HG03432 (cell line): ENCODE measurements at regions not wholly inside any gene's neighbourhood (a gene's known extent, or its start where the extent isn't known, plus 50 kb on each side); places are given as distances from the start of the nearest gene placed in this dataset.

Experiments
- ATAC-seq: cut with Tn5 transposase; IDR thresholded peaks from one replicate; pipeline ENCODE4 v1.9.1; 2021; ENCODE audit warnings: mild to moderate bottlenecking, moderate library complexity; ENCODE audit not compliant: unreplicated experiment

DNA sequence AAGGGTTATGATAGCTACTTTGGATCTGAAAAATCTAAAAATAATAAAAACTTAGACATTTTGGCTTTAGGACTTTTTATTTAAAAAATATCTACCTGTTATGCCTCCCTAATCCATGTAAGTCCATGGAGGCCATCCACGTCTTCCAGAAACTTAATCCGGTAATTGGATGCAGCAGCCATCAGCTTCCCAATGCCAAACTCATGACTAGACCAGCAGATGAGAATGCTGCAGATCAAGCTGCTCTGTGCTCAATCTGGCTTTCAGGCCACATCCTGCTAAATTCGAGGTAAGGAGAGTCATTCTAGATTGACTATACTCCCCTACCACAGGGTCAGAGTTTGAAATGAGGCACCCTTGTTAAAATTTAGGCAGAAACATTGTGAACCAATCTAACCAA, 168.5 kb upstream of the TCERG1L start:
- ATAC-seq, result no peak

DNA sequence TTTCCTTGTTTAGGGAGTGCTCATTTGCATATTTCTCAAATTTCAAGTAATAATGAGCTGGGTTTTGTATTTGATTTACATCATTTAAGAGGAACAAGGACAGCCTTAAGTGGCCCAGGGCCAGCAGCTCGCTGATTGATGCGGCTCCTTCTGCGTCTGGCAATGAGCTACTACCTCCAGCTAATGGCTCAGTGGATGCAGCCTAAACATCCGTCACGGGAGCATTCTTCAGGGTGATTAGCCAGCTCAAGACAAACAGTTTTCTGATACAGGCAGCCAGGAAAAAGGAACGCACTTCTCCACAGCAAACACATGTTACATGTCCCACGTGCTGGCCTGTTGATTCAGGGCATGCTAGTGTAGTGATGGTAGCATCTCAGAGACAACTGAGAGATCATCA, 169.3 kb upstream of the TCERG1L start:
- no peak for ATAC-seq

DNA sequence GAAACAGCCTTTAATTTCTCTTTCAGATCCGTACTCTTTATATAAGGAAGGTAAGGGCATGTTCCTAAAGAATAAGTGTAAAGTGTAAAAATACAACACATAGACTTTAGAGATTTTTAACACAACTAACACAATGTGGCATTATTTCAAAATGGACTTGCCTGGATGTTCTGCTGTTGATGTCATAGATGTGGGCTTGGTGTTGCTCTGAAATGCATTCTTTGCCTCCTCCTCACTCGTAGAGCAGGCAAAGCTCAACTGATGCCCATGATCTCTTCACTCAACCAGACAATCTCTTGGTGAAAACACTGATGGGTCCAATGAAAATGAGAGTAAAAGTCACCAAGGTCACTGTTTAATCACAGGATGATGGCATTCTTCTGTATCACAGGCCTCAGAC, 174.2 kb upstream of the TCERG1L start:
- no peak for ATAC-seq

DNA sequence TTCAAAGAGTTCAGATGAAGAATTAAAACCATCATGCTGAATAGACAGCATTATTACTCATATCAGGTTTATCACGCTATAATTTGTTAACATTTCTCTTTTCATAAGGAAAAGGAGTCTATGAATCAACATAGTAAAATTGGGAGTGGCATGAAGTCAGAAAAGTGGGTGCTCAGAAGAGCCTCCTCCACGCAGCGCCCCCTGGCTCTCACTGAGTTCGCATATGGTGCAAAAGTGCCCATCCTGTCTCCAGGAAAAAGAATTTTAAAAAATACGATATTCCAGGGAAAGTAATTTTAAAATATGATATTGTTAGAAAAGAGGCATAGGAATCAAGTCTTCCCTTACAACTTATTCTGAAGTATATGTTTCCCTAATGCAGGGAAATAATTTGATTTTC, 176.3 kb upstream of the TCERG1L start:
- ATAC-seq, result no peak

DNA sequence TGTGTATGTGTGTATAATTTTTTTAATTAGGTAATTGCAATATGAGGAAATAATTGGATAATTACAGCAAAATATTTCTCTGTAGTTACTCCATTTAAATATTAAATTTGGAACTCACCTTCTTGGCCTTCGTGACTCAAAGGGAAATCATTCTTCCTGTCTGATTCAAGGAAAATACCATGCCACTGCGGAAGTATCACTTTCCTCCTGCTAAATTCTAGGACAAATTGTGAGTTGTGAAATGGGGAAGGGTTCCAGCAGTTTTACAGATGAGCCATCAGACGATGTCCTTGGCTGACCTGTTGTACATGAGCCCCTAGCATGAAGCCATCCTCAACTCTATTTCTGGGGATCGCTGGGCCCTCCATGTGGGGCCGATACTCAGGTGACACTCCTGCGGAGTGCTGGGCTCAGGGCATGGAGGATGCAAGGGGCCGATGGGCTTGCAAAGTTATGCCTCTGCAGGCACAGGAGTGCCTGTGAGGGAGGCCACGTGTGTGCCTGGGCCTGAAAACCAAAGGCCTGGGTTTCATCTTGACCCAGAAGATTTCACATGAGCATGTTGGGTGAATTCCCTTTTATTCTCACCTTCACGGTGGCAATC, 179.6 kb upstream of the TCERG1L start:
- no peak for ATAC-seq

DNA sequence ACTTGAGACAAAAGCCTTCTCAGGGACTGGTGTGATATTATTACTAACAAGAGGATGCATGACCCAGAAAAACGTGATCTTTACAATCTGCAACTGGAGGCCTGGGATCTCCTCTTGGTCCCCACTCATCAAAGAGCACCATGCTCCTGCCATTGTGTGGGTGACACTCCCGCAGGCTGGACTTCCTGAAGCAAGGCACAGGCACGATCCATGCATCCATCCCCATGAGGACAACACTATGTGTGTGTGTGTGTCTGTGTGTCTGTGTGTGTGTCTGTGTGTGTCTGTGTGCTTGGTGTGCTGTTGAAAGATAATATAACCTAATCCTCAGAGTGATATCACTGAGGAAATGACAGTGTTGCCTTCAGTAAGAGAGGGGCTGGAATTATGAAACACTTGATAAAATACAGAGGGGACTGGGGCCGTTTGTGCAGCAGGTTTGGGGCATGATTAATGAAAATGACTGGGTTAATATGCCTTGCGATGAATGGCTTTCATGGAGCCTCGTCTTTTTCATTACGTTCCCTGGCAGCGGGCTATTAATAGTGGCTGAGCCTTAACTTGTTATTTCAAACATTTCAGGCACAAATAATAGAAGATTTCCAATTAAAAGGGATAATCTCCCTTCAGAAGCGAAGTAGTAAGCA, 180.8 kb upstream of the TCERG1L start:
- no peak for ATAC-seq

DNA sequence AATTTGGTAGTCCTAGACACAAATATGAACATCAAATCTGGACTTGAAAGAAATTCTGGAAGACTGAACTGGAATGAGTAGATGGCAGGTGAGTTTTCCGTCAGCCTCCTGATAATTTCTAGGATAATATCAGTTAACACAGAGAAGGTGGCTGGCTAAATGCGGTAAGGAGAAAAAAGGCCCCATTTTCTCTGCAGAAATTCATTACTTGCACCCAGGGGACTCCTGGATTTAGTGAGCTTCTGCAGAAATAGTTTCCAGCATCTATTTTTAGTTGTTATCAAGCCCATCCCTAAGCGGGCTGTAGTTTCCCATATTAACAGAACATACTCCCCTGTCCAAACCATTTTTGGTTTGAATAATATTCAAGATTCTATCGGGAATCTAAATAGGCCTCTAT, 181.9 kb upstream of the TCERG1L start:
- no peak for ATAC-seq

DNA sequence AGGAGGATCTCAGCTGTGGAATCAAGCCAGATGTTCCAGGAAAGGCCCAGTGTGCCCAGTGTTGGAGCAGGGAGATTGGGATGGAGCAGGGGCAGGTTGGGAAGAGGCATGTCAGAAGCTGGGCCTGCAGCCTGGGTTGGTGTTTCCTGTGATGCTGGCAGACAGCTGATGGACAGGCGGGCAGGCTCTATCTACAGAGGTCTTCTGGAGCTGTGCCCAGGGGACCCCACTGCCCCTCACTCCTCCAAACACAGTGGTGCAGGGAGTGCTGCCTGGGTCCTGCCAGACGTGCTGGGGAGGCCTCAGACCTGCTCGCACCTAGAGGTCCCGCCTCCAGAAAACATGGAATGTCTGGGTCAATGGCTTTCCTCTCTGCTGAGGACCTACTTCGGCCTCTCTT, 182.9 kb upstream of the TCERG1L start:
- ATAC-seq, result no peak

DNA sequence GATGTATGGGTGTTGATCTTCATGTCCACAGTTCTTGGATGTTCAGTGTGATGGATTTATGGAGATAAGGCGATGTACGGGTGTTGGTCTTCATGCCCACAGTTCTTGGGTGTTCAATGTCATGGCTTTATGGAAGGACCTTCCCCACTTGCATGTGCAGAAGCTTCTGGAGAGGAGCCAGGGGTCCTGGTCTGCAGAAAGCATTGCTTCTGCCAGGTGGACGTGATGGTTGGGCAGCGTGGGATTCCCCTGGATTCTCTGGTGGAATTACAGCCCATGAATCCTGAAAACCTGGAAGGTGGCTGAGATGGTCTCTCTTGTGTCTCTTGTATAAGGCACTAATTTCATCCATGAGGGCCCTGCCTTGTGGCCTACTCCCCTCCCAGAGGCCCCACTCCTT, 183.7 kb upstream of the TCERG1L start:
- no peak for ATAC-seq

DNA sequence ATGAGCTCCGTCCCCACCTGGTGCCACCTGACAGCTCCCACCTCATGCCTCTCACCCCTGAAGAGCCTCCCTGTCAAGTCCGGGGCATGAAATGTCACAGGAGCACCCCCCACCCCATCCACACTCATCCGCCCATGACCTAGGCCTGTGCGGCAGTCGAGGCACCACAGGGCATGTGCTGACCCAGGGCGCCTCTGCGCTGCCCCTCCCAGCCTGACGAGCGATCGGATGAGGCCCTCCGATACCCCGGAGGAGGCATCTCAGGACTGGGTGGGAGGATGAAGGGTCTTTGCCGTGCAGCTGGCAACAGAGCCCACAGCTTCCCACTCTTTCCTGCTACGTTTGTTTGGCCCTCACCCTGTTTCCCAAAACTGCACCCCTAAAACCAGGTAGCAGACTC, 184.4 kb upstream of the TCERG1L start:
- ATAC-seq, result no peak

DNA sequence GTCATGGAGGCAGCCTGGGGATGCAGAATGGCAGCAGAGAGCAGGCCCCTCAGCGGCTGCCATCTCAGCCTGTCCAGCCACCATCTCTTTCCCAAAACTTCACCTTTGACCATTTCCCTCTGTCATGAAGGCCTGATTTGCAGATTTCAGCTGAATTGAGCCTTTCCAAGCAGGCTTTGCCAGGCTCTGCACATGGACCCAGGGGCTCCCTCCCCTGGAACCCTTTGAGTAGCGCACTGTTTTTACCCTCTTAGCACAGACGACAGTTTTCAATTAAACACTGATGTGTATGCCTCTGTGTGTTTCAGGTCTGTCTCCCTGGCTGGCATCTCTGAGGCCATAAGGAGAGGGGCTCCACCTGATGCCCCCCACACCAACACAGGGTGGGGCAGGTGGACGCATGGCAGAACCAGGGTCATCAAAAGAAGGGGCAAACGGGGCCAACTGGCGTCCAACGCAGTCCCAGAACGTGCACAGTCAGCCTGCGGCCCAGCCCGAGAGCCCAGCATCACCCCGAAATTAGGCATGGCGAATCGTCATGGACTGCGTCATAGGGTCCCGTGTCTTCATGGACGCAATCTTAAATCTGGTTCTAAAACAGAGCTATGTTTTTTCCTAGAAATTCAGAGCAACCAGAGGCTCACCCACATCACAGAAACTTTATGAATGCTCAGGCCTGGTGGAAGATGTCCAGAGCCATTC, 185.0 kb upstream of the TCERG1L start:
- no peak for ATAC-seq

DNA sequence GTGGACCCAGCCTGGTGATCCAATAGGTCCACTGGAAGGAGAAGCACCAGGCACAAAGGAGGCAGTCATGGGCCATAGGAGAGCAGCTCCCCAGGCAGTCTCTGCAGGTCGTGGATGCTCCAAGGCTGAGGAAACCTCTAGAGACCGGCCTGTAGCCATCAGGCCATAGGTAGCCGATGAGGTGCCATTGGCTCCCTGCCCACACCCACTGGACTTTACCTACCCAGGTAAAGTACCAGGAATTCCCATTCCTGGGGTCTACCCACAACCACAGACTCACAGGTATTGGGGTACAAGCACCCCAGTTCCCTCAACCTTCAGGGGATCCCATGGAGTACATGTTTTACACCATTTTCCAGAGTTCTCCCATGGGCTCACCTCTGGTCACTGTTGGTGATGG, 188.0 kb upstream of the TCERG1L start:
- no peak for ATAC-seq

DNA sequence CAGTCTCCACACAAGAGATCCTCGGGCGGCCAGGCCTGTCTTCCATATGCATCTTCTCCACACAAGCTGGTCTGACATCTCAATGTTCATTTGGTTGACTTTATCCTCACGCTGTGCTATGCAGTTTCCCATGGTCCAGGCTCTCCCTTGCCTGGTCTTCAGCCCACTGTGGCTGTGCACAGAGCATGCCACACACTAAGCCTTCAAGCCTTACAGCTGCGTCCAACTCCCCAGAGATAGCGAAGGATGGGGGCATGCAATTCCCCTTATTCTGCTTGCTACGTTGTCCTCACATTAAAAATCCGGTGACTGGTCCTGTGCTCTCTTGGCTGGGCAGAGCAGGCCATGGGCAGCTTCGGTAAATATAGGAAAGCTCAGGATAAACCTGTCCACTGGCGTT, 188.7 kb upstream of the TCERG1L start:
- no peak for ATAC-seq

DNA sequence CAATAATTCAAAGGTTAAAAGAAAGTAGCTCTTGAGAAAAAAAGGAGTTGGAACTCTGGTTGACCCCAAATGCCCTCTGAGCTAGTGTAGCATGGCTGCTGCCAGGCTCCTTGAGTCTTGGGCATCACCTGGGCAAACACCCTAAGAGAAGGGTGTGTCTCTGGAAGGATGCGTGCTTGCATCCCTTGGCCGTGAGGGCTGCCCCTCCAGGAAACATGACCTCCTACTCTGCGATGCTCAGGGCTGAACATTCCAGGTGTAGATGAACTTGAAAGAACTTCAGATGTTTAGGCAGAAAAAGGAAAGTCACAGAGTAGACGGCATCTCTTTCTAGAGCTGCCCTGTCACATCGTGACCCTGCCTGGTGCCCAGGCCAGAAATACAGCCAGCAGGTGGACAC, 189.4 kb upstream of the TCERG1L start:
- no peak for ATAC-seq

DNA sequence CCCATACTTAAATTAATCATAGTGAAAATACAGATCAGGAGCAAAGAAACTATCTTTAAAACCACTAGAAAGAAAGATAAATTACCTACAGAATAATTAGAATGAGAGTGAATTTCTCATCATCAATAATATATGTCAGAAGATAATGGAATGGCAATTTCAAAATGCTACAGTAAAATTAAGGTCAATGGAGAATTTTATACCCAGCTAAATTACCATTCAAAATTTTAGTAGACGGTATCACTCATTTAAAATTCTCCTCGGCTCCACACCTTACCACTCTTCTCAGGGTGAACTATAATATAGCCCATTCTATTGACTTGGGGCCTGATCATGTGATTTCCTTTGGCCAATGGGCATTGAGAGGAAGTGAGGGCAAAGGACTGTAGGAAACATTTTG, 192.5 kb upstream of the TCERG1L start:
- ATAC-seq, result no peak

DNA sequence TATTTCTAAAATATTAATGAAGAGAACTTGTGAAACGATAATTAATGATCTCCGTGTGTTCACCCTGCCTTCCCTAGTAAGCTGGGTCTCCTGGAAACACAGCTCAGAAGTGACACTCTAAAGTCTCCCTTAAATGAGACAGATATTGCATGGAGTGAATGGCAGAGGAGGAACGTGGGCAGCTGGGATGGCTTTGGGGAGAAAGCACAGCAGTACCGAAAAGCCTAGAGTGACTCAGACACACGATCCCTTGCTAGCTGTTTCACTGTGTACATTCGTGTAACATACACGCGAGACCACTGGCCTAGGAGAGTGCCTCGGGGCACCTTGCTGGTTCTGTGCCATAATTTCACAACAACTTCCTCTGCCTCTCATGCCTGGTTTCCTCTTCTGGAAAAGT, 199.9 kb upstream of the TCERG1L start:
- no peak for ATAC-seq

DNA sequence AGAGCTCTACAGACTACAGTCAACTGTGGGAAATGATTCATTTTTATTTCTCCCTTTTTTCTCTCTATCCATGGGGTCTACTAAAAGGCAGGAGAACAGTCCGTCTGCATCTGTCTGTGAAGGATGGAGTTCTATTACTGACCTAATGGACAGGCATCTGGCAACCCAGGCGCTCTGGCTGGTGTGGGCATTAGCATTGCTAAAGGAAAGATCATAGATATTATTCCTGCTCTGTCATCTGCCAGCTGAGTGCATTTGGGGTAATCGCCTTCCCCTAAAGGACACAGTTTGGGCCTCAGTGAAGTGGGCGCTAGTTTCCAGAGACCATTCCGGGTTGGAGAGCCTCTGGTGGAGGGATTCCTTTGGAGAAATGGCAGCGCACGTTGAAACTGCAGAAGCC, 201.3 kb upstream of the TCERG1L start:
- no peak for ATAC-seq

DNA sequence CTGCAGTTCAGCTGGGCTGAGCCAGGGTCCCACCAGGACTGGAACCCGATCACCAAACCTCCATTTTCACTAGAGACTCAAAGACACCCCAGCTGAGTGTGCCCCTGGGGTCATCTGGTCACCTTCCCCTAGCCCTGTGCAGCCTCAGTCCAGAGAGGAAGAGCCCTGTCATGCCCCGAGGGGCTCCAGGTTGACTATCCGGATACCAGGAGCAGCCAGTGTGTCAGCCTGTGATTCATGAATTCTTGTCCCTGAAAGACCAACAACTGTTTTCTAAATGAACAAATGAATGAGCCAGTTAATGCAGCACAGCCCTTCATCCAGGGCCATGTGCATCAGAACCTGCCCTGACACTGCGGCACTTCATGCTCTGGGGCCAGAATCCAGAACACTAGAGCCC, 201.9 kb upstream of the TCERG1L start:
- ATAC-seq, result no peak

DNA sequence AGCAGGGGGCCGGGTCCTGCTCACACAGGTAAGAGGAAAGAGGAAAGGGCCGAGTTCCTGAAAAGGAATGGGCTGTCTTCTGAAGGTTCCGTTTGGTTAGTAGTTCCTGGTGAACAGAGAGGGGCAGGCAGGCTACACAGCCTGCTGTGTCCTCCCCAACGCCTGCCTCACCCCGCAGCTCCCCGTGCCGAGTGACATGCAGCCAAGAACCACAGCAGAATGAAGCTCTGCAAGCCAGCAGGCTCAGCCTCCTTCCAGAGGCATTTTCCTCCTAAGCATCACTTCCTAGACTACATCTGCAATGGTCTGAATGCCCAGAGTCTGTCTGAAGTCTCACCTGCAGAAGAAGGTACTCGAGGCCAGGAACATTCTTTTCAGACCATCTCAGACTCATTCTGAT, 202.4 kb upstream of the TCERG1L start:
- no peak for ATAC-seq

DNA sequence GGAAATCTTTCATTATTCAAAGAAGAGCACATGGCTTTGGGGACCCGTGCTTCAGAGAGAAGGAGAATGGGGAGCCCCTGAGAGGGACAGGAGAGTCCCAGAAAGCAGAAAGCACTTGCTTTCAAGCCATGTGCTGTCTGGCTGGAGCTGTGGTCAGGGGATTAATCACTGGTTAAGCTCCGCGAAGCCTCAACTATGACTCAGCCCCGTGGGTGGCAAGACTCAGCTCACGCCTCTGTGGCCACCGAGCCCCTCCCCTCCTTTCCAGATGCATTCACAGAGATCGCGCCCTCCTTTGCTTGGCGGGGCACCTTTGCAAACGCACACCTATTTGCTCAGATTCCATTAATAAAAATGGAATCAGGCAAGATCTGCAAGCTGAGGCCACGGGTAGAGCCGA, 202.9 kb upstream of the TCERG1L start:
- ATAC-seq, result no peak

DNA sequence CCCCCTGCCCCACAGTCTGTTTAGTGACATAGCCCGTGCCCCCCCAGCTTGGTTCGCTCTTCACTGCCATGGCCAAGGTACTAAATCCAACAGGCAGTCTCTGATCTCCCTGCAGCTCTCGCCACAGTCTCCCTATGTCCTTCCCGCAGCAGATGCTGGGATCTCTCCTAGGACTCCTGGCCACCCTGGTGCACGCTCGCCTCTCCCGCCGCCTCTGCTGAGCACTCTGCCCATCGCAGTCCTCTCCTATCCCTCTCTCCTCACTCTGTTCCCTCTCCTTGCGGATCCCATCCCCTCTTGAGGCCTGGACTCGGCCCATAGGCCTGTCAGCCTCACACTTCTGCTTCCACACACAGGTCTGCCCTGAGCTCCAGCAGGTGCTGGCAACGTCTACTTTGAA, 204.8 kb upstream of the TCERG1L start:
- ATAC-seq, result no peak

DNA sequence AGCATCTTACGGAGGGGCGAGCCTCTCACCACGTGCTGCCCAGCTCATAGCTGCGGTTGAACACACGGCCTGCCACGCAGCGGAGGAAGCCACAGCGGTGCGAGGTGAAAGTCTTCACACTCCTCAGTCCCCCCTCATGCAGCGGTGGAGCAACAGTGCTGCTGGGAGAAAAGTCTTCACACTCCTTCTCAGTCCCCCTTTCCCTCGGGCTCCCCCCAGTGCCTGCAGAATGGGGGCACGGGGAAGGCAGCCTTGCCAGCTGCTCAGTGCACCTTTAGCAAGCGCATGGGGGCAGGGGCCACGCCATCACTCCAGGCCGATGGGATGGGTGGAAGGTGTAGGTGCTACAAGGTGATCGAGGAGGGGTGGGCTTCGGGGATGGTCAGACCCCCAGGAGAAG, 206.3 kb upstream of the TCERG1L start:
- no peak for ATAC-seq
